ENCODE measurements at regions not wholly inside any gene's neighbourhood (a gene's known extent, or its start where the extent isn't known, plus 50 kb on each side); places are given as distances from the start of the nearest gene placed in this dataset.

- no peak for TF ChIP-seq CTCF (IDR thresholded peaks at IDR 0.05 in 4 of 5, conservative IDR thresholded peaks at IDR 0.05 in 1 of 5)
- TF ChIP-seq POLR2A (IDR thresholded peaks at IDR 0.05) = no peak
Observed at GRCh38 chr6:80523010-80523409, 416.5 kb downstream of the BCKDHB start.

Data from gastrocnemius medialis (tissue), 4 donors.